DOHH2 (cell line): ENCODE measurements at regions not wholly inside any gene's neighbourhood (a gene's known extent, or its start where the extent isn't known, plus 50 kb on each side); places are given as distances from the start of the nearest gene placed in this dataset.

Source experiments
- CTCF ChIP-seq: fragments of 200-600 bp; sonication (generic); IDR thresholded peaks from one replicate; pipeline ENCODE4 v1.5.1; 2014; ENCODE audit warnings: antibody characterized with exemption, mild to moderate bottlenecking, low read depth, low read length; ENCODE audit not compliant: poor library complexity, severe bottlenecking
- EZH2phosphoT487 ChIP-seq: fragments of 200-600 bp; sonication (generic); IDR thresholded peaks from 2 replicates; pipeline ENCODE4 v1.6.1; 2017; ENCODE audit warnings: borderline replicate concordance, mild to moderate bottlenecking, antibody characterized with exemption, low read length, moderate library complexity, mixed read lengths

GRCh38 chr2:203636588-203637470 lies 69.6 kb upstream of the CD28 start:
- TF ChIP-seq EZH2phosphoT487, result no peak
- no peak for TF ChIP-seq CTCF
